Ishikawa (cell line): ENCODE measurements at regions not wholly inside any gene's neighbourhood (a gene's known extent, or its start where the extent isn't known, plus 50 kb on each side); places are given as distances from the start of the nearest gene placed in this dataset.

Experiments
- CEBPB ChIP-seq: IDR thresholded peaks from 2 replicates; pipeline ENCODE4 v1.6.1; 2012
- CREB1 ChIP-seq: IDR thresholded peaks from 2 replicates; pipeline ENCODE4 v1.6.1; 2012; ENCODE audit warnings: low read depth
- EGR1 ChIP-seq: IDR thresholded peaks from 2 replicates; pipeline ENCODE4 v1.6.1; 2012
- EP300 ChIP-seq: IDR thresholded peaks from 2 replicates; pipeline ENCODE4 v1.6.1; 2012; ENCODE audit warnings: borderline replicate concordance
- FOXM1 ChIP-seq: IDR thresholded peaks from 2 replicates; pipeline ENCODE4 v1.6.1; 2012; ENCODE audit warnings: low read depth, borderline replicate concordance
- NFIC ChIP-seq: IDR thresholded peaks from 2 replicates; pipeline ENCODE4 v1.6.1; 2012
- RAD21 ChIP-seq: IDR thresholded peaks from 2 replicates; pipeline ENCODE4 v1.6.1; 2012; ENCODE audit warnings: low read depth
- TAF1 ChIP-seq: IDR thresholded peaks from 2 replicates; pipeline ENCODE4 v1.6.1; 2012; ENCODE audit warnings: low read depth, mild to moderate bottlenecking
- TCF12 ChIP-seq: IDR thresholded peaks from 2 replicates; pipeline ENCODE4 v1.6.1; 2012; ENCODE audit warnings: low read depth
- TEAD4 ChIP-seq: IDR thresholded peaks from 2 replicates; pipeline ENCODE4 v1.6.1; 2012
- YY1 ChIP-seq: IDR thresholded peaks from 2 replicates; pipeline ENCODE4 v1.6.1; 2012; ENCODE audit warnings: low read depth
- ZBTB7A ChIP-seq: IDR thresholded peaks from 2 replicates; pipeline ENCODE4 v1.6.1; 2012; ENCODE audit warnings: low read depth
- TF ChIP-seq, protein P1 (sequence below): IDR thresholded peaks from 2 replicates; pipeline ENCODE4 v1.6.1; 2012
- TF ChIP-seq, protein P2 (sequence below): IDR thresholded peaks from 2 replicates; pipeline ENCODE4 v1.6.1; 2012
- TF ChIP-seq, protein P3 (sequence below): IDR thresholded peaks from 2 replicates; pipeline ENCODE4 v1.6.1; 2012; ENCODE audit warnings: low read depth, mild to moderate bottlenecking

DNA sequence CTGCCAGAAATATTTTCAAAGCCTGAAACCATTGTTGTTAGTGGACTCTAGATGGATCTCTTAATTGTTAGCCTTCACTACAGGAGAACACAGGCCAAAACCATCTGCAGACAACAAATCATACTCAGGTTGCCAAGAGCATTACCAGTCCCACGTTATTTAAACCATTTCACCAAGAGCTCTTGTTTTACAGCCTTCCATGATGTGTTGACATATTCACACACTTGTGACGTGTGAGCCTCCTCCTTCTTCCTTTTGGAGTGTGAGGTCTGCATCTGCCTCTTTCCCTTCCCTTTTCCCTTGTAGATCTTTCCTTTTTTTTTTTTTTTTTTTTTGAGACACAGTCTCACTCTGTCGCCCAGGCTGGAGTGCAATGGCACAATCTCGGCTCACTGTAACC is 279.0 kb downstream of the AUH start:
- TF ChIP-seq ZBTB7A (no peak), TAF1 (no peak), YY1 (no peak), RAD21 (no peak), FOXM1 (no peak), EP300 (no peak), CEBPB (no peak), EGR1 (no peak), CREB1 (no peak), NFIC (no peak), TCF12 (no peak), TEAD4 (no peak)
- TF ChIP-seq, protein P1, sequence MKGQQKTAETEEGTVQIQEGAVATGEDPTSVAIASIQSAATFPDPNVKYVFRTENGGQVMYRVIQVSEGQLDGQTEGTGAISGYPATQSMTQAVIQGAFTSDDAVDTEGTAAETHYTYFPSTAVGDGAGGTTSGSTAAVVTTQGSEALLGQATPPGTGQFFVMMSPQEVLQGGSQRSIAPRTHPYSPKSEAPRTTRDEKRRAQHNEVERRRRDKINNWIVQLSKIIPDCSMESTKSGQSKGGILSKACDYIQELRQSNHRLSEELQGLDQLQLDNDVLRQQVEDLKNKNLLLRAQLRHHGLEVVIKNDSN: no peak
- TF ChIP-seq, protein P2, sequence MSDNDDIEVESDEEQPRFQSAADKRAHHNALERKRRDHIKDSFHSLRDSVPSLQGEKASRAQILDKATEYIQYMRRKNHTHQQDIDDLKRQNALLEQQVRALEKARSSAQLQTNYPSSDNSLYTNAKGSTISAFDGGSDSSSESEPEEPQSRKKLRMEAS: no peak
- TF ChIP-seq, protein P3, sequence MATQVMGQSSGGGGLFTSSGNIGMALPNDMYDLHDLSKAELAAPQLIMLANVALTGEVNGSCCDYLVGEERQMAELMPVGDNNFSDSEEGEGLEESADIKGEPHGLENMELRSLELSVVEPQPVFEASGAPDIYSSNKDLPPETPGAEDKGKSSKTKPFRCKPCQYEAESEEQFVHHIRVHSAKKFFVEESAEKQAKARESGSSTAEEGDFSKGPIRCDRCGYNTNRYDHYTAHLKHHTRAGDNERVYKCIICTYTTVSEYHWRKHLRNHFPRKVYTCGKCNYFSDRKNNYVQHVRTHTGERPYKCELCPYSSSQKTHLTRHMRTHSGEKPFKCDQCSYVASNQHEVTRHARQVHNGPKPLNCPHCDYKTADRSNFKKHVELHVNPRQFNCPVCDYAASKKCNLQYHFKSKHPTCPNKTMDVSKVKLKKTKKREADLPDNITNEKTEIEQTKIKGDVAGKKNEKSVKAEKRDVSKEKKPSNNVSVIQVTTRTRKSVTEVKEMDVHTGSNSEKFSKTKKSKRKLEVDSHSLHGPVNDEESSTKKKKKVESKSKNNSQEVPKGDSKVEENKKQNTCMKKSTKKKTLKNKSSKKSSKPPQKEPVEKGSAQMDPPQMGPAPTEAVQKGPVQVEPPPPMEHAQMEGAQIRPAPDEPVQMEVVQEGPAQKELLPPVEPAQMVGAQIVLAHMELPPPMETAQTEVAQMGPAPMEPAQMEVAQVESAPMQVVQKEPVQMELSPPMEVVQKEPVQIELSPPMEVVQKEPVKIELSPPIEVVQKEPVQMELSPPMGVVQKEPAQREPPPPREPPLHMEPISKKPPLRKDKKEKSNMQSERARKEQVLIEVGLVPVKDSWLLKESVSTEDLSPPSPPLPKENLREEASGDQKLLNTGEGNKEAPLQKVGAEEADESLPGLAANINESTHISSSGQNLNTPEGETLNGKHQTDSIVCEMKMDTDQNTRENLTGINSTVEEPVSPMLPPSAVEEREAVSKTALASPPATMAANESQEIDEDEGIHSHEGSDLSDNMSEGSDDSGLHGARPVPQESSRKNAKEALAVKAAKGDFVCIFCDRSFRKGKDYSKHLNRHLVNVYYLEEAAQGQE: no peak

DNA sequence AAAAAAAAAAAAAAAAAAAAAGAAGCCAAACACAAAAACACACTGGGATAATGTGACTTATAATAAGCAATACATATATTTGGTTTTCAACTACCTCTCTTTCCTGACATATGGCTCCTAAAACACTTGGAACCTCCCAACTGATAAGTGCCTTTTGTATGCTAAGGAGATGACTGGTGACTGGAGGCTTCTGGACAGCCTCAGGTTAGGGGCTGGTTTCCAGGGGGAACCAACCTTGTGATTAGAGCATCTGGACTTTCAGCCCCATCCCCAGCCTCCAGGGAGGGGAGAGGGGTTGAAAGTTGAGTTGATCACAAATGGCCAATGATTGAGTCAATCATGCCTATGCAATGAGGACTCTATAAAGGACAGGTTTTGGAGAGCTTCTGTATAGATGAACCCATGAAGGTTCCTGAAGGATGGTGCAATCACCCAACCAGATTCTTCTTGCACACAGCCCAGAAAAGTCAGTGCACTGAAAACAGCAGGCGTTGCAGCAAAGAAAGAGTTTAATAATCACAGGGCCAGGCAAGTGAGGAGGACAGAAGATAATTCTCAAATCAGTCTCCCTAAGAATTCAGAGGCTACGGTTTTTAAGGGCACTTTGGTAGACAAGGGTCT is 276.7 kb downstream of the AUH start:
- TF ChIP-seq TAF1: no peak
- no peak for TF ChIP-seq CEBPB
- TF ChIP-seq, protein P1: no peak
- TF ChIP-seq EP300: no peak
- no peak for TF ChIP-seq YY1
- no peak for TF ChIP-seq TCF12
- TF ChIP-seq ZBTB7A: no peak
- TF ChIP-seq, protein P2: no peak
- no peak for TF ChIP-seq RAD21
- no peak for TF ChIP-seq CREB1
- no peak for TF ChIP-seq EGR1
- no peak for TF ChIP-seq FOXM1
- TF ChIP-seq NFIC: no peak
- TF ChIP-seq, protein P3: no peak

DNA sequence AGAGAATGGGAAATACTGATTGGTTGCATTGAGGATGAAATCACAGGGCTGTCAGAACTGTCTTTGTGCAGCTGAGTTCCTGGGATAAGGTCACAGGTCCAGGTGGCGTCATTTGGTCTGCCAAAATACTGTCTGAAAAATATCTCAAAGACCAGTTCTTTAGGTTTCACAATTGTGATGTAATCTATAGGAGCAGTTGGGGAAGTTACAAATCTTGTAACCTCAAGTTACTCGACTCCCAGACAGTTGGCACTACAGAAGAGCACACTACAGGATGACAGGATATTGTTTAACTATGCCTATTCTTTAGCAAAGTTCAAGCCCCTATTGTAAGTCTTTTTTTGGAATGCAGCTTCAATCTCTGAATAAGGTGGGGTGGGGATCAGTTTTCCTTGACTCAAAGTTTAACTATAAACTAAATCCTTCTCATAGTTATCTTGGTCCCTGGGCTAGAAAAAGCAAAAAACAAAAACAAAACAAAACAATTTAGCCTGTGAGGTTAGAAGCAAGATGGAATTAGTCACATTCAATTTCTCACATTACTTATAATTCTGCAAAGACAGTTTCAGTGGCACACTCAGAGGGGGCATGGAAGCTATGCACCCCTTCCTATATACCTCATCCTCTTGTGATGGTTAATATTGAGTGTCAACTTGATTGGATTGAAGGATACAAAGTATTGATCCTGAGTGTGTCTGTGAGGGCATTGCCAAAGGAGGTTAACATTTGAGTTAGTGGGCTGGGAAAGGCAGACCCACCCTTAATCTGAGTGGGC is 276.0 kb downstream of the AUH start:
- TF ChIP-seq ZBTB7A (no peak), TAF1 (no peak), CREB1 (no peak), CEBPB (no peak), EP300 (no peak), EGR1 (no peak), TCF12 (no peak), FOXM1 (no peak), RAD21 (no peak), YY1 (no peak), NFIC (no peak), TEAD4 (no peak)
- TF ChIP-seq, protein P2: no peak
- TF ChIP-seq, protein P3: no peak
- TF ChIP-seq, protein P1: no peak
